HepG2 (cell line): ENCODE measurements at regions not wholly inside any gene's neighbourhood (a gene's known extent, or its start where the extent isn't known, plus 50 kb on each side); places are given as distances from the start of the nearest gene placed in this dataset.

ENCODE experiments used
- ATAC-seq: fragments of 200-7000 bp; cut with Tn5 transposase; 3 replicates; pipeline ENCODE4 v1.9.1; 2020; ENCODE audit warnings: mild to moderate bottlenecking, moderate library complexity
- BruUV-seq: library from RNA; stranded (reverse); fragments of 400-500 nt; replicated peaks from 2 replicates; lab custom pipeline; 2021; lab: Mats Ljungman, UMichigan
- CTCF ChIA-PET: fragments of 300-600 bp; formaldehyde crosslinking; extraction: SDS; loops from one replicate; lab custom pipeline; 2021; ENCODE audit warnings: low total read pairs, inconsistent platforms, low intra/inter-chr PET ratio; lab: Yijun Ruan, JAX
- POLR2A ChIA-PET: fragments of 350-600 bp; sonication (Branson Sonifier 250); formaldehyde crosslinking; loops from one replicate; lab custom pipeline; 2020; ENCODE audit warnings: antibody characterized with exemption, inconsistent platforms; lab: Yijun Ruan, JAX
- DNase-seq: peaks from one replicate; pipeline ENCODE4 v3.0.0-alpha.2; 2015; ENCODE audit warnings: low spot score
- FAIRE-seq: peaks from 3 replicates; lab custom pipeline; 2011; peaks lifted over from hg19 to GRCh38; lab: Jason Lieb, UNC
- H2AFZ ChIP-seq: one replicate; pipeline ENCODE4 v1.6.1; 2011; ENCODE audit warnings: low read length, inconsistent platforms
- H3K27ac ChIP-seq: fragments of 300-600 bp; 3 replicates; pipeline ENCODE4 v1.8.0; 2011; ENCODE audit warnings: mixed run types, mild to moderate bottlenecking, mixed read lengths, low read length, inconsistent platforms; ENCODE audit not compliant: insufficient read depth; ENCODE audit errors: extremely low read length
- H3K27me3 ChIP-seq, 2 experiments: fragments of 200-600 bp in 1 of 2; 2 replicates in 1 of 2; 3 replicates in 1 of 2; pipeline versions ENCODE4 v1.6.0 to v1.8.0; 2011; ENCODE audit warnings: low read length in 2 of 2, mild to moderate bottlenecking in 2 of 2, moderate library complexity in 2 of 2, inconsistent platforms in 1 of 2; ENCODE audit not compliant: insufficient read depth in 2 of 2, control insufficient read depth in 1 of 2
- H3K36me3 ChIP-seq, 2 experiments: fragments of 200-600 bp in 1 of 2; replicated peaks in 1 of 2; 2 replicates in 1 of 2; 3 replicates in 1 of 2; pipeline versions ENCODE4 v1.5.1 to v1.8.0; 2011; ENCODE audit warnings: low read length in 2 of 2, inconsistent platforms in 1 of 2; ENCODE audit not compliant: insufficient read depth in 2 of 2, control insufficient read depth in 1 of 2
- H3K4me1 ChIP-seq: 2 replicates; pipeline ENCODE4 v1.5.1; 2012; ENCODE audit warnings: low read length, inconsistent platforms; ENCODE audit not compliant: insufficient read depth
- H3K4me2 ChIP-seq: 2 replicates; pipeline ENCODE4 v1.6.0; 2011; ENCODE audit warnings: low read depth, low read length, inconsistent platforms
- H3K4me3 ChIP-seq, 3 experiments: fragments of 200-600 bp in 1 of 3; sonication (generic), shearing (Covaris generic) in 1 of 3; replicated peaks in 1 of 3; 2 replicates each; pipeline ENCODE4 v1.5.1; 2011 to 2016; ENCODE audit warnings: low read length in 3 of 3, inconsistent platforms in 2 of 3, low read depth in 2 of 3, mild to moderate bottlenecking in 2 of 3, control low read depth in 1 of 3, mixed read lengths in 1 of 3; ENCODE audit not compliant: insufficient read depth in 1 of 3
- H3K79me2 ChIP-seq: one replicate; pipeline ENCODE4 v1.6.1; 2011; ENCODE audit warnings: low read length, inconsistent platforms; ENCODE audit not compliant: insufficient read depth
- H3K9ac ChIP-seq: 2 replicates; pipeline ENCODE4 v1.6.0; 2011; ENCODE audit warnings: mild to moderate bottlenecking, low read depth, low read length, inconsistent platforms; ENCODE audit not compliant: insufficient read depth
- H3K9me3 ChIP-seq: 2 replicates; pipeline ENCODE4 v1.5.1; 2012; ENCODE audit warnings: mild to moderate bottlenecking, low read length
- H4K20me1 ChIP-seq: 2 replicates; pipeline ENCODE4 v1.6.0; 2011; ENCODE audit warnings: inconsistent platforms, mild to moderate bottlenecking, low read length, moderate library complexity; ENCODE audit not compliant: insufficient read depth
- KAT8 ChIP-seq: IDR thresholded peaks from 2 replicates; pipeline ENCODE4 v1.6.1; 2016; ENCODE audit warnings: missing genetic modification reagents, missing compliant biosample characterization
- NBN ChIP-seq: fragments of 450-650 bp; conservative IDR thresholded peaks from 2 replicates; pipeline ENCODE4 v1.6.1; 2017
- PHF21A ChIP-seq: sonication (generic); formaldehyde crosslinking; IDR thresholded peaks from 2 replicates; pipeline ENCODE4 v1.5.0; 2020; ENCODE audit warnings: mild to moderate bottlenecking, missing genetic modification reagents
- TIGD3 ChIP-seq: sonication (generic); formaldehyde crosslinking; IDR thresholded peaks from 2 replicates; pipeline ENCODE4 v1.5.1; 2020; ENCODE audit warnings: mild to moderate bottlenecking, missing genetic modification reagents, borderline replicate concordance
- ZBTB21 ChIP-seq: sonication (generic); formaldehyde crosslinking; IDR thresholded peaks from 2 replicates; pipeline ENCODE4 v1.4.0; 2020; ENCODE audit warnings: missing genetic modification reagents
- ZBTB33 ChIP-seq: sonication (generic); formaldehyde crosslinking; IDR thresholded peaks from 2 replicates; pipeline ENCODE4 v1.4.0; 2020; ENCODE audit warnings: missing genetic modification reagents
- ZBTB38 ChIP-seq: sonication (generic); formaldehyde crosslinking; IDR thresholded peaks from 2 replicates; pipeline ENCODE4 v1.5.1; 2020; ENCODE audit warnings: mild to moderate bottlenecking, missing genetic modification reagents
- ZC3H13 ChIP-seq: sonication (generic); formaldehyde crosslinking; IDR thresholded peaks from 2 replicates; pipeline ENCODE4 v1.8.1; 2023; ENCODE audit warnings: mild to moderate bottlenecking, missing genetic modification reagents, moderate library complexity
- ZFP36 ChIP-seq: fragments of 150-350 bp; IDR thresholded peaks from 2 replicates; pipeline ENCODE4 v1.6.1; 2018; ENCODE audit warnings: borderline replicate concordance, low read length, low read depth; ENCODE audit not compliant: partially characterized antibody
- ZHX2 ChIP-seq, 2 experiments: sonication (generic) in 1 of 2; formaldehyde crosslinking in 1 of 2; IDR thresholded peaks; 2 replicates each; pipeline versions ENCODE4 v1.6.1 to v1.9.0; 2014 to 2022; ENCODE audit warnings: antibody characterized with exemption in 1 of 2, borderline replicate concordance in 1 of 2, inconsistent platforms in 1 of 2, low read depth in 1 of 2, missing genetic modification reagents in 1 of 2
- ZNF597 ChIP-seq: sonication (generic); formaldehyde crosslinking; IDR thresholded peaks from 2 replicates; pipeline ENCODE4 v1.5.0; 2020; ENCODE audit warnings: missing genetic modification reagents
- ZNF749 ChIP-seq: sonication (generic); formaldehyde crosslinking; IDR thresholded peaks from 2 replicates; pipeline ENCODE4 v1.8.0; 2022; ENCODE audit warnings: mild to moderate bottlenecking, missing genetic modification reagents, moderate library complexity, borderline replicate concordance
- WGBS: methylation state at CpG from one replicate; pipeline ENCODE4 v1.1.6; 2017; ENCODE audit warnings: low lambda C conversion rate; 5-methylcytosine and 5-hydroxymethylcytosine counted together
- in situ Hi-C: cut with HindIII; loops from 2 replicates; pipeline ENCODE4 v1.10.0; 2017; ENCODE audit warnings: low pct_unique_long_range_greater_than_20kb; ENCODE audit not compliant: extremely low pct_ligation_motif_present
- intact Hi-C: fragments of 100-400 bp; cut with micrococcal nuclease; formaldehyde crosslinking; loops from one replicate; pipeline ENCODE4 v1.10.0; 2022; ENCODE audit not compliant: unreplicated experiment

GRCh38 chr18:56060967-56061541 is 473.1 kb upstream of the TCF4 start:
- ATAC-seq = no peak
- in situ Hi-C loops = no loop called here
- TF ChIP-seq ZNF597 (no peak), ZBTB21 (no peak), TIGD3 (CRISPR knock-in tag) (no peak), ZFP36 (no peak), ZHX2 (IDR thresholded peaks at IDR 0.05; ENCODE audit: low read depth) (no peak), ZHX2 (CRISPR knock-in tag; IDR thresholded peaks at IDR 0.05; ENCODE audit: borderline replicate concordance) (no peak), NBN (no peak), PHF21A (CRISPR knock-in tag) (no peak), ZC3H13 (CRISPR knock-in tag) (no peak), KAT8 (CRISPR knock-in tag) (no peak), ZBTB33 (CRISPR knock-in tag) (no peak), ZBTB38 (no peak), ZNF749 (no peak)

More at GRCh38 chr18:56060967-56061541, 473.1 kb upstream of the TCF4 start:
- H2AFZ ChIP-seq = no peak overlapping the region
- BruUV-seq = no TSS peak
- DNase-seq = no peak
- H4K20me1 ChIP-seq = no peaks in the 10 kb centered on the region
- CTCF ChIA-PET = no interaction called here
- no peak overlapping the region for H3K9ac ChIP-seq
- no peak overlapping the region for H3K27ac ChIP-seq
- peaks cover 93% of the 10 kb centered on the region for H3K9me3 ChIP-seq
- H3K4me2 ChIP-seq = no peak overlapping the region
- no peaks in the 10 kb centered on the region for H3K4me1 ChIP-seq
- 0% methylated on average over 2 of the region's 2 CpGs for WGBS
- no peak overlapping the region for H3K4me3 ChIP-seq
- H3K79me2 ChIP-seq = no peaks in the 10 kb centered on the region
- H3K27me3 ChIP-seq = no peaks in the 10 kb centered on the region; a peak in 1 of 5 replicates
- FAIRE-seq = no peak
- H3K36me3 ChIP-seq = no peaks in the 10 kb centered on the region
- POLR2A ChIA-PET = no interaction called here
- intact Hi-C loops = loop anchor here (1.0 kb wide), 1 partner anchor 20 kb away; no protein-coding TSS in a partner anchor
